ENCODE measurements at regions not wholly inside any gene's neighbourhood (a gene's known extent, or its start where the extent isn't known, plus 50 kb on each side); places are given as distances from the start of the nearest gene placed in this dataset.

DNA sequence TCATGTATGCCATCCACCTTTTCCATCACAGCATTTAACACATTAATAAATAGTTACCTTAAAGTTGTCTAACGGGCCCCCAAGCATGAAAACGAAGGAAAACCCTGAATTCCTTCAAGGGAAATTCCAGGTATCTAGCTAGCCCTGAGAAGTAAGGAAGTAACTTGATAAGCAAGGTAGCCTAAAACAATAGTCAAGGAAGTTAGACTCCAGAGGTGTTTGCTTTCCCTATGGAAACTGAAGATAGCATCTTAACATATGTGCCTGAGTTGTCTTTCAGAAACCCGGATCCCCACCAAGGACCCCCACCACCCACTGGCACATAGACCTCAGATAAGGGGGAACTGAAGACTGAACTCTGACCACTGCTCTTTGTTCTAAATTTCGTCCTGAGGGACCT, 127.4 kb downstream of the TBXT start:
- Mint-ChIP-seq H3K36me3 (no peaks in the 10 kb centered on the region), H3K27me3 (no peaks in the 10 kb centered on the region), H3K4me1 (no peaks in the 10 kb centered on the region), H3K27ac (no peak overlapping the region), H3K9me3 (peaks cover 4% of the 10 kb centered on the region), H3K4me3 (no peak overlapping the region)
- POLR2A ChIA-PET: no interaction called here
- DNase-seq: no peak
- ATAC-seq (ENCODE audit: low read depth): no peak

- ATAC-seq (ENCODE audit: low read depth): no peak
- POLR2A ChIA-PET: no interaction called here
- no peak for DNase-seq
- H3K27me3 Mint-ChIP-seq: peaks cover 2% of the 10 kb centered on the region
- no peaks in the 10 kb centered on the region for H3K4me1 Mint-ChIP-seq
- no peak overlapping the region for H3K4me3 Mint-ChIP-seq
- H3K27ac Mint-ChIP-seq: no peak overlapping the region
- peaks cover 4% of the 10 kb centered on the region for H3K9me3 Mint-ChIP-seq
- no peaks in the 10 kb centered on the region for H3K36me3 Mint-ChIP-seq
Measured at GRCh38 chr6:166036316-166037095, 131.1 kb downstream of the TBXT start.

- Mint-ChIP-seq H3K9me3 (no peaks in the 10 kb centered on the region), H3K27ac (no peak overlapping the region), H3K4me3 (no peak overlapping the region), H3K4me1 (no peaks in the 10 kb centered on the region), H3K36me3 (no peaks in the 10 kb centered on the region), H3K27me3 (peaks cover 2% of the 10 kb centered on the region)
- ATAC-seq (ENCODE audit: low read depth): peak; percentile 36
- POLR2A ChIA-PET: no interaction called here
- DNase-seq: no peak
Measured at GRCh38 chr6:166032366-166033200, 135.1 kb downstream of the TBXT start.

- H3K27me3 Mint-ChIP-seq: peaks cover 2% of the 10 kb centered on the region
- no peaks in the 10 kb centered on the region for H3K4me1 Mint-ChIP-seq
- POLR2A ChIA-PET: no interaction called here
- ATAC-seq (ENCODE audit: low read depth) (no peak), DNase-seq (no peak)
- H3K9me3 Mint-ChIP-seq: no peaks in the 10 kb centered on the region
- H3K36me3 Mint-ChIP-seq: no peaks in the 10 kb centered on the region
- no peak overlapping the region for H3K4me3 Mint-ChIP-seq
- no peak overlapping the region for H3K27ac Mint-ChIP-seq
Measured at GRCh38 chr6:166031275-166031674, 136.4 kb downstream of the TBXT start.

GRCh38 chr6:166029506-166029905, 138.1 kb downstream of the TBXT start:
- no peak for DNase-seq
- H3K36me3 Mint-ChIP-seq: no peaks in the 10 kb centered on the region
- peak; percentile 26 for ATAC-seq (ENCODE audit: low read depth)
- H3K27me3 Mint-ChIP-seq: peaks cover 2% of the 10 kb centered on the region
- H3K4me1 Mint-ChIP-seq: no peaks in the 10 kb centered on the region
- POLR2A ChIA-PET: no interaction called here
- H3K4me3 Mint-ChIP-seq: no peak overlapping the region
- no peaks in the 10 kb centered on the region for H3K9me3 Mint-ChIP-seq
- H3K27ac Mint-ChIP-seq: no peak overlapping the region

DNA sequence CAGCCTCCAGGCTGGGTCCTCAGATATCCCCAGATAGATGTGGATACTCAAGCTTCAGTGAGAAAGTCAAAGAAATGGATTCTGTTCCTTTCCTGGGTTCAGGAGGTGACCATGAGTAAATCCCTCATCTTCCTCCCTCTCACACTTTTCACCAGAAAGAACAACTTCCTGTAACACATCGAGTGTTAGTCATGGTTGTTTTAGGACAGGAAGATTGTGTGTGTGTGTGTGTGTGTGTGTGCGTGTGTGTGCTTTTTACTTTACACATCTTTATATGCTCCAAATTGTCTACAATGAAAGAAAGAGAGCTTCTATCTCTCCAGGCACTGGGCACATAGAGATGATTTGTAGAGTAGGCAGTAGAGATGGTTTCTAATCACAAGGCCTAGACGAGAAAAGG, 139.9 kb downstream of the TBXT start:
- Mint-ChIP-seq H3K36me3 (no peaks in the 10 kb centered on the region), H3K27me3 (no peaks in the 10 kb centered on the region), H3K9me3 (no peaks in the 10 kb centered on the region), H3K4me1 (no peaks in the 10 kb centered on the region), H3K4me3 (no peak overlapping the region), H3K27ac (no peak overlapping the region)
- no peak for DNase-seq
- POLR2A ChIA-PET: no interaction called here
- ATAC-seq (ENCODE audit: low read depth): no peak

DNA sequence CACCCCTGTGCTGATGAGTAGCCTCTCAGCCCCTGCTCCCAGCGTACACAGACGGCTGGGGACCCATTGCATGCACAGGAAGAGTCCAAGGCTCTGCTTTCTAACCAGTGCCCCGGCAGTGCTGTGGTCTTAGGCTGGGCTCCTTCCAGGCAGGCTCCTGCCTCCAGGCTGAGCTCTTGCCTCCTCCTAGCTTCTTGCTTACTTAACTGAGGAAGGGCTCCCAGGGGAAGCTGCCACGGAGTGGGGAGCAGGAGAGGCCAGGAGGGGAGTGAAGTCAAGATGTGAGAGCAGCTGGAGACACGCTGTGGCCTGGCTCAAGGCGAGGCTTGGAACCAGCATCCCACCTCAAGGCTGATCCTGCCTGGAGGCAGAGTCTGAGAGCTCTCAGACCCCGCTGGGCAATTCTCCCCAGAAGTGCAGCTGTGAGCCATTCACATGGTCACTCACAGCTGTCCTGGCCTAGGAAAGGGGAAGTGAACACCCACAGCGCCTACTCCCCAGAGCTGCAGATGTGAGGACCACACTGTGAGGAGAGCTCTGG, 141.0 kb downstream of the TBXT start:
- no peak overlapping the region for H3K27ac Mint-ChIP-seq
- POLR2A ChIA-PET: no interaction called here
- no peaks in the 10 kb centered on the region for H3K9me3 Mint-ChIP-seq
- DNase-seq (no peak), ATAC-seq (ENCODE audit: low read depth) (no peak)
- no peaks in the 10 kb centered on the region for H3K36me3 Mint-ChIP-seq
- H3K4me1 Mint-ChIP-seq: no peaks in the 10 kb centered on the region
- H3K27me3 Mint-ChIP-seq: no peaks in the 10 kb centered on the region
- H3K4me3 Mint-ChIP-seq: no peak overlapping the region

DNA sequence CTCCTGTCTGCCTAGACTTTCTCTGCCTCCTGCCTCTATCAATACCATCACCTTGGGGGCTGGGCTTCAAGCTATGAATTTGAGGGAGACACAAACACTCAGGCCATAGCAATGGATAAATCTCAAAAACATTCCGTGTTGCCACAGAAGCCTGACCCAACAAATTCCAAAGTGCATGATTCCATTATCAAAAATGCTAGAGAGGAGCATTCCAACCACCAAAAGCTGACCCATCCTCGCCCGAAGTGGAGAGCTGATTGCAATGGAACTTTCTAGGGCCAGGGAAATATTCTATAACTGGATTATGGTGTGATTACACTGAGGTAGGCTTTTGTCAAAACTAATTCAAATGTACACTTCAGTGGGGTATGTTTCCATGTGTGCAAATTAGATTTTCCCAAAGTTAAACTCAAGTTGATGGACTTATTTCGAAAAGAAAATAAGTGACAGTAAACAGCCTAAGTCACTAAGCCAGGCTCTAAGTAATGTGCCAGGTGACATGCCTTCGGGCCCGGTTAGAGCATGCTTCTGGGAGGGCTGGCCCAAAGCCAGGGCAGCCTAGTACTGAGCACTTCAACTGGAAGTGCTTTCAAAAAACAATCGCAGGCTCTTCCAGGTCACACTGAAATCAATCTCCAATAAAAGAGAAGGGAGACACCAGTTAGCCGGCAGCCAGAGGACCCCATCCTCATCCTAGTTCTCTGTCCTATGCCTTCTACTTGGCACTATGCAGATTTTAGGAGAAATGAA, 142.3 kb downstream of the TBXT start:
- POLR2A ChIA-PET: no interaction called here
- no peak for DNase-seq
- H3K36me3 Mint-ChIP-seq: no peaks in the 10 kb centered on the region
- no peak for ATAC-seq (ENCODE audit: low read depth)
- no peaks in the 10 kb centered on the region for H3K9me3 Mint-ChIP-seq
- no peak overlapping the region for H3K4me3 Mint-ChIP-seq
- no peak overlapping the region for H3K27ac Mint-ChIP-seq
- no peaks in the 10 kb centered on the region for H3K4me1 Mint-ChIP-seq
- no peaks in the 10 kb centered on the region for H3K27me3 Mint-ChIP-seq

DNA sequence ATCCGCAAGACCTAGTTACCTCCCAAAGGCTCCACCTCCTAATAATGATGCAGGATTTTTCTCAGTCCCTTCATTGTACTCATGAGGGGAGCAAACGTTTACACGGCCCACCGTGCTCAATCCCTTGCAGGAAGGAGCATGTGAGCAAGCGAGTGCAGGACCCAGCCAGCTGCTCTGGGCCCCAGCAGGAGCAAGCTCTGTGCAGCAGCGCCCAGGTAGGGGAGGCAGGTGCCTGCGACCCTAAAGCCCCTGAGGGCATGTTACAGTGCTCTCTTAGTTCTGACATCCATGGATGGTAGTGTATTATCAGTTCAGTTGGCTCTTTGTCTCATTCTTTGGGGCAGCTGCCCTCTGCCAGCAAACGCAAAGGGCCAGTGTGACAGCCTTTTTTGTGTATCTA, 143.4 kb downstream of the TBXT start:
- no peak overlapping the region for H3K27ac Mint-ChIP-seq
- POLR2A ChIA-PET: no interaction called here
- DNase-seq (no peak), ATAC-seq (ENCODE audit: low read depth) (no peak)
- no peaks in the 10 kb centered on the region for H3K27me3 Mint-ChIP-seq
- no peaks in the 10 kb centered on the region for H3K4me1 Mint-ChIP-seq
- H3K9me3 Mint-ChIP-seq: no peaks in the 10 kb centered on the region
- no peaks in the 10 kb centered on the region for H3K36me3 Mint-ChIP-seq
- H3K4me3 Mint-ChIP-seq: no peak overlapping the region

- Mint-ChIP-seq H3K4me1 (no peaks in the 10 kb centered on the region), H3K4me3 (no peak overlapping the region), H3K27me3 (no peaks in the 10 kb centered on the region), H3K36me3 (no peaks in the 10 kb centered on the region), H3K9me3 (no peaks in the 10 kb centered on the region), H3K27ac (no peak overlapping the region)
- DNase-seq (no peak), ATAC-seq (ENCODE audit: low read depth) (peak; percentile 61)
- POLR2A ChIA-PET: no interaction called here
Measured at GRCh38 chr6:166023273-166023989, 144.2 kb downstream of the TBXT start.

DNA sequence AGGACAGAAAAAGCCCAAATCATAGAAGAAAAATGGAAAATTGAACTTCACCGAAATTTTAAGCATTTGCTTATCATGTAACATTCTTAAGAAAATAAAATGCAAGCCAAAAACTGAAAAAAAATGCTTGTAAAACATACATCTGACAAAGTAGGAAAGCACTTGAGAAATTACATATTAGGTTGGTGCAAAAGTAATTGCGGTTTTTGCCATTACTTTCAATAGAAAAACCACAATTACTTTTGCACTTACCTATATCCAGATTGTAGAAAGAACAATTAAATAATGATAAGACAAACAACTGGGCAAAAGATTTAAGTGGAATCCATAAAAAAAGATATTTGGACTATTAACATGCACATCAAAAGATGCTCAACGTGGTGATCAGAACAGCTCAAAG, 146.2 kb downstream of the TBXT start:
- H3K27ac Mint-ChIP-seq: no peak overlapping the region
- no peak for ATAC-seq (ENCODE audit: low read depth)
- H3K9me3 Mint-ChIP-seq: peaks cover 3% of the 10 kb centered on the region
- H3K36me3 Mint-ChIP-seq: no peaks in the 10 kb centered on the region
- no peaks in the 10 kb centered on the region for H3K27me3 Mint-ChIP-seq
- POLR2A ChIA-PET: no interaction called here
- DNase-seq: no peak
- H3K4me1 Mint-ChIP-seq: no peaks in the 10 kb centered on the region
- no peak overlapping the region for H3K4me3 Mint-ChIP-seq

- Mint-ChIP-seq H3K27ac (no peak overlapping the region), H3K4me1 (no peaks in the 10 kb centered on the region), H3K36me3 (no peaks in the 10 kb centered on the region), H3K9me3 (peaks cover 3% of the 10 kb centered on the region), H3K4me3 (no peak overlapping the region), H3K27me3 (no peaks in the 10 kb centered on the region)
- ATAC-seq (ENCODE audit: low read depth) (no peak), DNase-seq (no peak)
- POLR2A ChIA-PET: no interaction called here
Measured at GRCh38 chr6:166019214-166019613, 148.4 kb downstream of the TBXT start.

- POLR2A ChIA-PET: no interaction called here
- no peak overlapping the region for H3K4me3 Mint-ChIP-seq
- H3K27ac Mint-ChIP-seq: no peak overlapping the region
- DNase-seq (no peak), ATAC-seq (ENCODE audit: low read depth) (no peak)
- no peaks in the 10 kb centered on the region for H3K4me1 Mint-ChIP-seq
- no peaks in the 10 kb centered on the region for H3K36me3 Mint-ChIP-seq
- no peaks in the 10 kb centered on the region for H3K27me3 Mint-ChIP-seq
- peaks cover 3% of the 10 kb centered on the region for H3K9me3 Mint-ChIP-seq
Measured at GRCh38 chr6:166017032-166017635, 150.5 kb downstream of the TBXT start.

Measured in activated naive CD8-positive, alpha-beta T cell treated with anti-CD3 and anti-CD28 coated beads, Interleukin-2, amount 10 ng/mL, durations not matched to agents 7 days and 5 days (primary cell).